GM06990 (cell line): ENCODE measurements at regions not wholly inside any gene's neighbourhood (a gene's known extent, or its start where the extent isn't known, plus 50 kb on each side); places are given as distances from the start of the nearest gene placed in this dataset.

ENCODE experiments used
- DNase-seq: peaks from one replicate; pipeline ENCODE4 v3.0.0-alpha.2; 2011; ENCODE audit not compliant: insufficient read length; ENCODE audit errors: extremely low read depth
- H3K27me3 ChIP-seq: replicated peaks from 2 replicates; pipeline ENCODE4 v1.6.0; 2011; ENCODE audit warnings: low read length; ENCODE audit not compliant: control insufficient read depth, insufficient read depth
- H3K36me3 ChIP-seq: 2 replicates; pipeline ENCODE4 v1.5.1; 2011; ENCODE audit warnings: low read length; ENCODE audit not compliant: control insufficient read depth, insufficient read depth
- H3K4me3 ChIP-seq: replicated peaks from 2 replicates; pipeline ENCODE4 v1.5.1; 2011; ENCODE audit warnings: low read depth, mild to moderate bottlenecking, control low read depth, low read length
- CTCF ChIP-seq: IDR thresholded peaks from 2 replicates; pipeline ENCODE4 v1.5.1; 2011; ENCODE audit warnings: low read length, control low read depth, mild to moderate bottlenecking, inconsistent platforms; ENCODE audit not compliant: insufficient read depth, poor library complexity, severe bottlenecking

- DNase-seq: no peak
- peak; percentile 71 for TF ChIP-seq CTCF
- Histone ChIP-seq H3K27me3 (no peaks in the 10 kb centered on the region), H3K36me3 (no peaks in the 10 kb centered on the region), H3K4me3 (no peak overlapping the region)
These were observed 1189.6 kb downstream of the SORCS1 start for GRCh38 chr10:105974803-105975456.

GRCh38 chr10:105973902-105974301 is 1190.6 kb downstream of the SORCS1 start:
- no peaks in the 10 kb centered on the region for H3K36me3 ChIP-seq
- H3K4me3 ChIP-seq: no peak overlapping the region
- no peaks in the 10 kb centered on the region for H3K27me3 ChIP-seq
- no peak for TF ChIP-seq CTCF
- no peak for DNase-seq

- Histone ChIP-seq H3K36me3 (no peaks in the 10 kb centered on the region), H3K4me3 (no peak overlapping the region), H3K27me3 (no peaks in the 10 kb centered on the region)
- no peak for TF ChIP-seq CTCF
- DNase-seq: no peak
These were observed 1191.1 kb downstream of the SORCS1 start for GRCh38 chr10:105973360-105973759.

GRCh38 chr10:105971460-105971859 is 1193.0 kb downstream of the SORCS1 start:
- TF ChIP-seq CTCF: no peak
- H3K4me3 ChIP-seq: no peak overlapping the region
- DNase-seq: no peak
- H3K27me3 ChIP-seq: no peaks in the 10 kb centered on the region
- H3K36me3 ChIP-seq: no peaks in the 10 kb centered on the region

GRCh38 chr10:105969884-105970377 is 1194.6 kb downstream of the SORCS1 start:
- Histone ChIP-seq H3K36me3 (no peaks in the 10 kb centered on the region), H3K4me3 (no peak overlapping the region), H3K27me3 (no peaks in the 10 kb centered on the region)
- no peak for DNase-seq
- no peak for TF ChIP-seq CTCF

GRCh38 chr10:105968666-105969065 is 1195.8 kb downstream of the SORCS1 start:
- Histone ChIP-seq H3K27me3 (no peaks in the 10 kb centered on the region), H3K4me3 (no peak overlapping the region), H3K36me3 (no peaks in the 10 kb centered on the region)
- TF ChIP-seq CTCF: no peak
- no peak for DNase-seq
